HL-60 (cell line): ENCODE measurements at regions not wholly inside any gene's neighbourhood (a gene's known extent, or its start where the extent isn't known, plus 50 kb on each side); places are given as distances from the start of the nearest gene placed in this dataset.

ENCODE experiments used
- DNase-seq, 2 experiments: peaks; one replicate each; pipeline ENCODE4 v3.0.0-alpha.2; 2010 to 2020; ENCODE audit warnings: low read depth in 1 of 2, low spot score in 1 of 2
- H3K27ac ChIP-seq: fragments of 250-450 bp; sonication (Bioruptor Pico); replicated peaks from 2 replicates; pipeline ENCODE4 v1.5.1; 2020; ENCODE audit warnings: mild to moderate bottlenecking, moderate library complexity
- H3K27me3 ChIP-seq: fragments of 250-450 bp; sonication (Bioruptor Pico); 2 replicates; pipeline ENCODE4 v1.5.1; 2021; ENCODE audit warnings: mild to moderate bottlenecking, moderate library complexity; ENCODE audit not compliant: insufficient read depth, poor library complexity, severe bottlenecking
- H3K4me3 ChIP-seq: replicated peaks from 2 replicates; pipeline ENCODE4 v1.5.1; 2011; ENCODE audit warnings: mild to moderate bottlenecking, control low read depth, low read length; ENCODE audit not compliant: insufficient read depth
- GABPA ChIP-seq: IDR thresholded peaks from 2 replicates; pipeline ENCODE4 v1.6.1; 2012; ENCODE audit warnings: low read depth
- POLR2AphosphoS5 ChIP-seq: IDR thresholded peaks from 2 replicates; pipeline ENCODE4 v1.6.1; 2012; ENCODE audit warnings: low read depth
- REST ChIP-seq: IDR thresholded peaks from 2 replicates; pipeline ENCODE4 v1.6.1; 2012; ENCODE audit warnings: low read depth; ENCODE audit not compliant: insufficient replicate concordance
- SPI1 ChIP-seq: IDR thresholded peaks from 2 replicates; pipeline ENCODE4 v1.6.1; 2012; ENCODE audit warnings: low read depth, mild to moderate bottlenecking, borderline replicate concordance
- TF ChIP-seq, protein P1 (sequence below): IDR thresholded peaks from one replicate; pipeline ENCODE4 v1.5.1; 2011; ENCODE audit warnings: low read length, control low read depth, inconsistent platforms; ENCODE audit not compliant: insufficient read depth

GRCh38 chr15:69505956-69506556 is 53.4 kb downstream of the RPLP1 start:
- H3K27me3 ChIP-seq = no peaks in the 10 kb centered on the region
- no peak for DNase-seq
- H3K27ac ChIP-seq = no peak overlapping the region
- TF ChIP-seq REST (no peak), SPI1 (no peak), POLR2AphosphoS5 (no peak), GABPA (no peak)
- TF ChIP-seq, protein P1, sequence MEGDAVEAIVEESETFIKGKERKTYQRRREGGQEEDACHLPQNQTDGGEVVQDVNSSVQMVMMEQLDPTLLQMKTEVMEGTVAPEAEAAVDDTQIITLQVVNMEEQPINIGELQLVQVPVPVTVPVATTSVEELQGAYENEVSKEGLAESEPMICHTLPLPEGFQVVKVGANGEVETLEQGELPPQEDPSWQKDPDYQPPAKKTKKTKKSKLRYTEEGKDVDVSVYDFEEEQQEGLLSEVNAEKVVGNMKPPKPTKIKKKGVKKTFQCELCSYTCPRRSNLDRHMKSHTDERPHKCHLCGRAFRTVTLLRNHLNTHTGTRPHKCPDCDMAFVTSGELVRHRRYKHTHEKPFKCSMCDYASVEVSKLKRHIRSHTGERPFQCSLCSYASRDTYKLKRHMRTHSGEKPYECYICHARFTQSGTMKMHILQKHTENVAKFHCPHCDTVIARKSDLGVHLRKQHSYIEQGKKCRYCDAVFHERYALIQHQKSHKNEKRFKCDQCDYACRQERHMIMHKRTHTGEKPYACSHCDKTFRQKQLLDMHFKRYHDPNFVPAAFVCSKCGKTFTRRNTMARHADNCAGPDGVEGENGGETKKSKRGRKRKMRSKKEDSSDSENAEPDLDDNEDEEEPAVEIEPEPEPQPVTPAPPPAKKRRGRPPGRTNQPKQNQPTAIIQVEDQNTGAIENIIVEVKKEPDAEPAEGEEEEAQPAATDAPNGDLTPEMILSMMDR = no peak
- no peak overlapping the region for H3K4me3 ChIP-seq

- DNase-seq = no peak
- TF ChIP-seq REST (no peak), POLR2AphosphoS5 (no peak), GABPA (no peak), SPI1 (no peak)
- TF ChIP-seq, protein P1 = no peak
- Histone ChIP-seq H3K4me3 (no peak overlapping the region), H3K27ac (no peak overlapping the region), H3K27me3 (no peaks in the 10 kb centered on the region)
These were observed 56.0 kb downstream of the RPLP1 start for GRCh38 chr15:69508659-69509058.

DNA sequence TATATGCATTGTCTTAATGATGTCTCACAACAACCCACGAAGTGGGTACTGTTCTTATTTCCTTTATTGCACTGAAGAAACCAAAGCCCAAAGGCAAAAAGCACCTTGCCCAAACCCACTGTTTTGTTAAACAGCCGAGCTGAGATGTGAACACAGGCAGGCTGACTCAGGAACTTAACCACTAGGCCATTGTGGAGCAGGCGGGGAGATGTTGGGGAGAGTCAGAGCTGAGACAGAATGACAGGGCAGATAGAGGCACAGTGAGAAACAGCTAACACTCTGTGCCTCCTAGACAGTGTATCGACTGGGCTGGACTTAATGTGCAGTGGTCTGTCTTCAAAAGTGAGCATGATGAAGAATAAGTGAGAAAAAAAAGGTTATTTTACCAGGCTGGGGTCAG is 56.5 kb downstream of the RPLP1 start:
- Histone ChIP-seq H3K27me3 (no peaks in the 10 kb centered on the region), H3K4me3 (no peak overlapping the region), H3K27ac (no peak overlapping the region)
- TF ChIP-seq GABPA = no peak
- TF ChIP-seq REST = no peak
- no peak for TF ChIP-seq POLR2AphosphoS5
- TF ChIP-seq SPI1 = no peak
- TF ChIP-seq, protein P1 = no peak
- DNase-seq = no peak
